Endothelial cell of umbilical vein (primary cell): ENCODE measurements at regions not wholly inside any gene's neighbourhood (a gene's known extent, or its start where the extent isn't known, plus 50 kb on each side); places are given as distances from the start of the nearest gene placed in this dataset.

Experiments used
- CTCF ChIP-seq, 2 donors: IDR thresholded peaks; 1 replicate in 1 of 2; 2 replicates in 1 of 2; pipeline ENCODE4 v1.5.1; 2011; ENCODE audit warnings: low read length in 2 of 2, mild to moderate bottlenecking in 2 of 2, moderate library complexity in 2 of 2, control low read depth in 1 of 2, inconsistent platforms in 1 of 2, low read depth in 1 of 2; ENCODE audit not compliant: insufficient read depth in 1 of 2; ENCODE audit errors: extremely low read depth in 1 of 2
- EZH2 ChIP-seq: IDR thresholded peaks from 2 replicates; pipeline ENCODE4 v1.6.1; 2012; ENCODE audit warnings: borderline replicate concordance, low read depth, mild to moderate bottlenecking, moderate library complexity, low read length, inconsistent platforms; ENCODE audit not compliant: severe bottlenecking
- FOS ChIP-seq: IDR thresholded peaks from 2 replicates; pipeline ENCODE4 v1.6.1; 2011; ENCODE audit warnings: mild to moderate bottlenecking, low read length, moderate library complexity, borderline replicate concordance; ENCODE audit not compliant: insufficient read depth
- JUN ChIP-seq: IDR thresholded peaks from 2 replicates; pipeline ENCODE4 v1.6.1; 2011; ENCODE audit warnings: borderline replicate concordance, low read depth; ENCODE audit not compliant: insufficient read length, insufficient read depth
- MAX ChIP-seq: IDR thresholded peaks from 2 replicates; pipeline ENCODE4 v1.6.1; 2011; ENCODE audit not compliant: insufficient read depth, insufficient read length
- MYC ChIP-seq: IDR thresholded peaks from one replicate; pipeline ENCODE4 v1.6.1; 2011; ENCODE audit warnings: mild to moderate bottlenecking, low read depth, low read length
- POLR2A ChIP-seq: IDR thresholded peaks from 2 replicates; pipeline ENCODE4 v1.6.1; 2012; ENCODE audit warnings: low read depth, mild to moderate bottlenecking, control low read depth, low read length
- POLR2AphosphoS5 ChIP-seq: IDR thresholded peaks from 2 replicates; pipeline ENCODE4 v1.6.1; 2012; ENCODE audit warnings: low read depth, mild to moderate bottlenecking, control low read depth, low read length, moderate library complexity; ENCODE audit not compliant: insufficient read depth

- TF ChIP-seq EZH2: no peak
- TF ChIP-seq MAX: no peak
- no peak for TF ChIP-seq CTCF (IDR thresholded peaks at IDR 0.05; ENCODE audit: extremely low read depth in 1 of 2, insufficient read depth in 1 of 2, low read depth in 1 of 2, low read length in 2 of 2)
- no peak for TF ChIP-seq POLR2AphosphoS5
- TF ChIP-seq POLR2A: no peak
- TF ChIP-seq JUN: no peak
- no peak for TF ChIP-seq FOS
- TF ChIP-seq MYC: no peak
Measured at GRCh38 chr2:104430359-104430740, 423.6 kb upstream of the POU3F3 start.
